HL-60 (cell line): ENCODE measurements at regions not wholly inside any gene's neighbourhood (a gene's known extent, or its start where the extent isn't known, plus 50 kb on each side); places are given as distances from the start of the nearest gene placed in this dataset.
"Not testable (repeated sequence)": the region's sequence is repeated elsewhere in the genome, so short reads cannot be mapped to it uniquely, and the experiment has no call there.

Experiments
- CTCF ChIP-seq: IDR thresholded peaks from one replicate; pipeline ENCODE4 v1.5.1; 2011; ENCODE audit warnings: low read length, control low read depth, inconsistent platforms; ENCODE audit not compliant: insufficient read depth
- GABPA ChIP-seq: IDR thresholded peaks from 2 replicates; pipeline ENCODE4 v1.6.1; 2012; ENCODE audit warnings: low read depth
- POLR2AphosphoS5 ChIP-seq: IDR thresholded peaks from 2 replicates; pipeline ENCODE4 v1.6.1; 2012; ENCODE audit warnings: low read depth
- REST ChIP-seq: IDR thresholded peaks from 2 replicates; pipeline ENCODE4 v1.6.1; 2012; ENCODE audit warnings: low read depth; ENCODE audit not compliant: insufficient replicate concordance

GRCh38 chr7:35940695-35941094 lies 139.8 kb downstream of the SEPTIN7 start:
- TF ChIP-seq CTCF, REST, POLR2AphosphoS5, GABPA: not testable (repeated sequence)
